ENCODE measurements at regions not wholly inside any gene's neighbourhood (a gene's known extent, or its start where the extent isn't known, plus 50 kb on each side); places are given as distances from the start of the nearest gene placed in this dataset.
A peak's percentile ranks its signal among the peaks of the same experiment; 100 is the strongest.

- TF ChIP-seq CTCF (IDR thresholded peaks at IDR 0.05) (no peak), ZFX (IDR thresholded peaks at IDR 0.05; ENCODE audit: borderline replicate concordance) (no peak)
Measured at GRCh38 chrY:19406246-19406645, 338.3 kb downstream of the KDM5D start.

DNA sequence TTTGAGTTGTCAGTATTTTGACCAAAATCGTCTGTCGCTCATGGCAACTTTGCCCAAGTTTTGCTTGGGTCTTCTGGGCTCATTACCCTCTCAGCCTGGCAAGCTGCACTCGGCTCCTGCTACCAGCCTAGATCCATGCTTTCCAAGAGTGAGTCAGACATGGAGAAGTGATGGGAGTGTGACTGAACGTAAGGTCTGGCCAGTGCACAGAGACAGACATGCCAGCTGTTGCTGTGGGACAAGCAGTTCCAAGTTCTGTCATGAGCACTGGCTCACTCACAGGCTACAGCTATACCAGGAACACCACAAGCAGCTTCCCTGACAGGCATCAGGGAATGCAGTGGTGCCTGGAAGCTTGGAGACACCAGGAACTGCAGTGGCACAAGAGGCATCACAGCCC is 338.9 kb downstream of the KDM5D start:
- TF ChIP-seq CTCF (IDR thresholded peaks at IDR 0.05) (no peak), ZFX (IDR thresholded peaks at IDR 0.05; ENCODE audit: borderline replicate concordance) (no peak)
- no peak overlapping the region for H3K27ac ChIP-seq

More at GRCh38 chrY:19406246-19406645, 338.3 kb downstream of the KDM5D start:
- no peak overlapping the region for H3K27ac ChIP-seq

- no peak overlapping the region for H3K27ac ChIP-seq
- TF ChIP-seq CTCF (IDR thresholded peaks at IDR 0.05) (no peak), ZFX (IDR thresholded peaks at IDR 0.05; ENCODE audit: borderline replicate concordance) (no peak)
Measured at GRCh38 chrY:19392876-19393275, 351.6 kb downstream of the KDM5D start.

DNA sequence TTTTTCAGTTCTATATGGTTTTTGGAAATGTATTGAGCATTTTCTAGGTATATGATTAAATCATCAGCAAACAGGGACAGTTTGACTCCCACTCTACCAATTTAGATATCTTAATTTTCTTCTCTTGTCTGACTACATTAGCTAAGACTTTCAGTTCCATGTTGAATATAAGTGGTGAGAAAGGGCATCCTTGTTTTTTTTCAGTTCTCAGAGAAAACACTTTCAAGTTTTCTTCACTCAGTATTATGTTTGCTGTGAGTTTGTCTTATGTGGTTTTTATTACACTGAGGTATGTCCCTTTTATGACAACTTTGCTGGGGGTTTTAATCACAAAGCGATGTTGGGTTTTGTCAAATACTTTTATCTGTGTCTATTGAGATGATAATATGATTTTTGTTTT is 352.6 kb downstream of the KDM5D start:
- no peak for TF ChIP-seq ZFX (IDR thresholded peaks at IDR 0.05; ENCODE audit: borderline replicate concordance)
- no peak for TF ChIP-seq CTCF (IDR thresholded peaks at IDR 0.05)
- no peak overlapping the region for H3K27ac ChIP-seq

GRCh38 chrY:19365321-19365720 is 379.2 kb downstream of the KDM5D start:
- no peak for TF ChIP-seq CTCF (IDR thresholded peaks at IDR 0.05)
- TF ChIP-seq ZFX (IDR thresholded peaks at IDR 0.05; ENCODE audit: borderline replicate concordance): no peak
- no peak overlapping the region for H3K27ac ChIP-seq

DNA sequence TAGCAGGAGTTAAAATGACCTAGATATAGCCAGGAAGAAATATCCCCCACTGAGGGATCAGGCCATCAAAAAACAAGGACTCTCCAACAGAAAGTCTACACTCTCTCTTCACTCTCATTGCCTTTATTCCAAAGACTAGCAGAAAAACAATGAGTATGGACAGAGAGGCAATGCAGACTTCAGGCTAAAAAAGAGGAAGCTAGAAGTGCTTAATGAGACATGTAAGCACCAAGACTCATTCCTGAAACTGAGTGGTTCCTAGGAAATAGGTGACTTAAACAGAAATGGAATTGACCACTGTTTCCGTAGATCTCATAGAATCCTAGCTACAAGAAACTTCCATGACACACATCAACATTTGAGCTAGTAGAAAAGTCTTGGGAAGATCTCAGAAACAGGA is 387.3 kb downstream of the KDM5D start:
- H3K27ac ChIP-seq: no peak overlapping the region
- no peak for TF ChIP-seq ZFX (IDR thresholded peaks at IDR 0.05; ENCODE audit: borderline replicate concordance)

GRCh38 chrY:19356735-19357134 is 387.8 kb downstream of the KDM5D start:
- H3K27ac ChIP-seq: no peak overlapping the region
- no peak for TF ChIP-seq CTCF (IDR thresholded peaks at IDR 0.05)
- no peak for TF ChIP-seq ZFX (IDR thresholded peaks at IDR 0.05; ENCODE audit: borderline replicate concordance)

DNA sequence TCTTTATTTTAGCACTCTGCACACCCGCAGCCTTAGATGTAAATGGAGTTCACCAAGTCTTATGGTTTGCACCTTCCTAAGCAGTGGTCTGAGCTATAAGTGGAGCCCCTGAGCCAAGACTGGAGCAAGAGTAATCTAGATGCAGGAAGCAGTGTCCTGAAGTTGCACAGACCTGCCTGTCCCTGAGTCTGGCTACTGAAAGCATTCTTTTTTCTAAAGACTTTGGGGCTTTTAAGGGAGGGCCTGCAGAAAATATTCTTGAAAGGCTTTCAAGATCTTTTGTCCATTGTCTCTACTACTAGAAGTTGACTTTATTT is 389.7 kb downstream of the KDM5D start:
- TF ChIP-seq ZFX (IDR thresholded peaks at IDR 0.05; ENCODE audit: borderline replicate concordance) (no peak), CTCF (IDR thresholded peaks at IDR 0.05) (no peak)
- H3K27ac ChIP-seq: peak overlapping the region; percentile 48
